H1 (cell line): ENCODE measurements at regions not wholly inside any gene's neighbourhood (a gene's known extent, or its start where the extent isn't known, plus 50 kb on each side); places are given as distances from the start of the nearest gene placed in this dataset.

Experiments used
- CTCF ChIA-PET: fragments of 300-600 bp; sonication (Branson Sonifier 250); formaldehyde crosslinking; loops from one replicate; lab custom pipeline; 2021; ENCODE audit not compliant: partially characterized antibody; lab: Charles Lee
- POLR2A ChIA-PET: fragments of 300-600 bp; sonication (Branson Sonifier 250); formaldehyde crosslinking; loops from one replicate; lab custom pipeline; 2021; ENCODE audit warnings: inconsistent platforms; ENCODE audit not compliant: partially characterized antibody; lab: Charles Lee
- DNase-seq, 2 experiments: peaks; one replicate each; pipeline versions ENCODE4 v3.0.0 to v3.0.0-alpha.2; 2010 to 2022; ENCODE audit warnings: low spot score in 2 of 2, low read depth in 1 of 2, mixed read lengths in 1 of 2
- FAIRE-seq: peaks from 2 replicates; lab custom pipeline; 2011; peaks lifted over from hg19 to GRCh38; lab: Jason Lieb, UNC
- H2AFZ ChIP-seq: 2 replicates; pipeline ENCODE4 v1.8.1; 2012; ENCODE audit warnings: low read length, inconsistent platforms
- H2AK5ac ChIP-seq: 2 replicates; pipeline ENCODE4 v1.6.1; 2013; ENCODE audit warnings: low read depth, low read length
- H2BK120ac ChIP-seq: replicated peaks from 2 replicates; pipeline ENCODE3; 2013; ENCODE audit warnings: low read depth, low read length, inconsistent platforms
- H2BK12ac ChIP-seq: 2 replicates; pipeline ENCODE4 v1.6.1; 2013; ENCODE audit warnings: low read depth, low read length
- H2BK15ac ChIP-seq: 2 replicates; pipeline ENCODE4 v1.6.1; 2013; ENCODE audit warnings: low read length
- H2BK20ac ChIP-seq: 2 replicates; pipeline ENCODE4 v1.6.1; 2013; ENCODE audit warnings: low read length
- H2BK5ac ChIP-seq: 2 replicates; pipeline ENCODE4 v1.6.1; 2013; ENCODE audit warnings: low read depth, low read length
- H3K14ac ChIP-seq: 2 replicates; pipeline ENCODE4 v1.6.1; 2013; ENCODE audit warnings: inconsistent platforms; ENCODE audit not compliant: insufficient read length
- H3K18ac ChIP-seq: 2 replicates; pipeline ENCODE4 v1.6.1; 2013; ENCODE audit warnings: low read length; ENCODE audit errors: extremely low read depth
- H3K23ac ChIP-seq: 2 replicates; pipeline ENCODE4 v1.6.1; 2013; ENCODE audit warnings: inconsistent platforms; ENCODE audit not compliant: insufficient read length
- H3K23me2 ChIP-seq: 2 replicates; pipeline ENCODE4 v1.6.1; 2013; ENCODE audit warnings: low read depth, low read length
- H3K27ac ChIP-seq: 2 replicates; pipeline ENCODE4 v1.6.1; 2011; ENCODE audit warnings: low read depth, low read length, inconsistent platforms
- H3K27me3 ChIP-seq, 4 experiments: replicated peaks in 1 of 4; 1 replicate in 1 of 4; 2 replicates in 3 of 4; pipeline versions ENCODE4 v1.6.1 to v1.8.1; 2011 to 2013; ENCODE audit warnings: low read length in 3 of 4, mild to moderate bottlenecking in 3 of 4, inconsistent platforms in 2 of 4, mixed read lengths in 2 of 4, moderate library complexity in 1 of 4; ENCODE audit not compliant: control insufficient read depth in 3 of 4, insufficient read depth in 3 of 4; ENCODE audit errors: extremely low read depth in 1 of 4
- H3K36me3 ChIP-seq, 4 experiments: 2 replicates each; pipeline versions ENCODE4 v1.6.1 to v1.8.1; 2011 to 2013; ENCODE audit warnings: mild to moderate bottlenecking in 4 of 4, low read length in 3 of 4, moderate library complexity in 2 of 4, control low read depth in 1 of 4, inconsistent platforms in 1 of 4; ENCODE audit not compliant: insufficient read depth in 4 of 4, control insufficient read depth in 2 of 4
- H3K4ac ChIP-seq: replicated peaks from 2 replicates; pipeline ENCODE3; 2013; ENCODE audit warnings: low read length, low read depth, mixed read lengths, inconsistent platforms; ENCODE audit not compliant: insufficient read length
- H3K4me1 ChIP-seq, 4 experiments: replicated peaks in 1 of 4; 1 replicate in 1 of 4; 2 replicates in 3 of 4; pipeline versions ENCODE4 v1.6.1 to v1.8.1; 2011 to 2013; ENCODE audit warnings: low read length in 3 of 4, inconsistent platforms in 2 of 4, mixed read lengths in 1 of 4; ENCODE audit not compliant: insufficient read depth in 4 of 4, control insufficient read depth in 3 of 4
- H3K4me2 ChIP-seq, 2 experiments: 2 replicates each; pipeline versions ENCODE4 v1.6.1 to v1.8.1; 2011 to 2013; ENCODE audit warnings: low read depth in 2 of 2, low read length in 2 of 2, control low read depth in 1 of 2, inconsistent platforms in 1 of 2, mild to moderate bottlenecking in 1 of 2; ENCODE audit not compliant: insufficient read depth in 1 of 2
- H3K4me3 ChIP-seq, 4 experiments: fragments of 200-600, 300-600 bp in 1 of 4; sonication (generic), shearing (Covaris generic), sonication (Bioruptor Twin) in 1 of 4; 2 replicates each; pipeline versions ENCODE4 v1.5.1 to v1.8.1; 2011 to 2016; ENCODE audit warnings: low read length in 4 of 4, low read depth in 3 of 4, control low read depth in 2 of 4, inconsistent platforms in 2 of 4, mild to moderate bottlenecking in 2 of 4, mixed read lengths in 1 of 4, moderate library complexity in 1 of 4; ENCODE audit not compliant: insufficient read depth in 2 of 4; ENCODE audit errors: extremely low read depth in 1 of 4
- H3K56ac ChIP-seq: replicated peaks from 2 replicates; pipeline ENCODE3; 2013; ENCODE audit warnings: low read depth, mild to moderate bottlenecking, mixed read lengths, low read length, inconsistent platforms; ENCODE audit not compliant: insufficient read length
- H3K79me1 ChIP-seq: 2 replicates; pipeline ENCODE4 v1.6.1; 2013; ENCODE audit warnings: low read depth, low read length, control low read depth
- H3K79me2 ChIP-seq, 2 experiments: 2 replicates each; pipeline versions ENCODE4 v1.6.1 to v1.8.1; 2012 to 2013; ENCODE audit warnings: low read length in 2 of 2, mild to moderate bottlenecking in 2 of 2, inconsistent platforms in 1 of 2; ENCODE audit not compliant: insufficient read depth in 2 of 2, control insufficient read depth in 1 of 2
- H3K9ac ChIP-seq, 4 experiments: replicated peaks in 1 of 4; 1 replicate in 1 of 4; 2 replicates in 3 of 4; pipeline versions ENCODE4 v1.6.1 to v1.8.1; 2011 to 2013; ENCODE audit warnings: low read depth in 3 of 4, low read length in 3 of 4, control low read depth in 2 of 4, mild to moderate bottlenecking in 2 of 4, moderate library complexity in 2 of 4, inconsistent platforms in 1 of 4; ENCODE audit errors: extremely low read depth in 1 of 4
- H3K9me3 ChIP-seq, 2 experiments: 2 replicates each; pipeline versions ENCODE4 v1.6.1 to v1.8.1; 2012 to 2013; ENCODE audit warnings: mild to moderate bottlenecking in 2 of 2, moderate library complexity in 2 of 2, control low read depth in 1 of 2, inconsistent platforms in 1 of 2, low read depth in 1 of 2, low read length in 1 of 2, mixed read lengths in 1 of 2; ENCODE audit not compliant: insufficient read depth in 2 of 2
- H4K20me1 ChIP-seq, 2 experiments: replicated peaks in 1 of 2; 2 replicates each; pipeline versions ENCODE3 to v1.8.1; 2011 to 2013; ENCODE audit warnings: inconsistent platforms in 2 of 2, low read length in 2 of 2, mild to moderate bottlenecking in 1 of 2; ENCODE audit not compliant: insufficient read depth in 2 of 2, control insufficient read depth in 1 of 2
- H4K5ac ChIP-seq: 2 replicates; pipeline ENCODE4 v1.6.1; 2013; ENCODE audit warnings: low read length, low read depth, mixed read lengths, inconsistent platforms; ENCODE audit not compliant: insufficient read length
- H4K8ac ChIP-seq: 2 replicates; pipeline ENCODE4 v1.8.0; 2013; ENCODE audit warnings: mild to moderate bottlenecking, moderate library complexity, low read length, inconsistent platforms; ENCODE audit not compliant: insufficient read depth; ENCODE audit errors: extremely low read depth
- H4K91ac ChIP-seq: replicated peaks from 2 replicates; pipeline ENCODE3; 2013; ENCODE audit warnings: low read length, mixed read lengths, inconsistent platforms; ENCODE audit not compliant: insufficient read length
- BCL11A ChIP-seq, 2 experiments: IDR thresholded peaks; one replicate each; pipeline ENCODE4 v1.6.1; 2011; ENCODE audit warnings: low read depth in 2 of 2, low read length in 2 of 2, mild to moderate bottlenecking in 2 of 2
- BRCA1 ChIP-seq: IDR thresholded peaks from 2 replicates; pipeline ENCODE4 v1.6.1; 2012; ENCODE audit warnings: low read depth, low read length, improper control_type of control experiment
- CBX8 ChIP-seq: fragments of 300-800, 300-1000 bp; sonication (generic); IDR thresholded peaks from 2 replicates; pipeline ENCODE4 v1.7.1; 2016; ENCODE audit warnings: low read depth, low read length, borderline replicate concordance
- CEBPB ChIP-seq: IDR thresholded peaks from 2 replicates; pipeline ENCODE4 v1.6.1; 2012; ENCODE audit warnings: low read depth, low read length
- CHD2 ChIP-seq: IDR thresholded peaks from 2 replicates; pipeline ENCODE4 v1.6.1; 2012; ENCODE audit warnings: low read length, improper control_type of control experiment
- JUN ChIP-seq: IDR thresholded peaks from 2 replicates; pipeline ENCODE4 v1.6.1; 2011; ENCODE audit warnings: low read depth, mild to moderate bottlenecking, improper control_type of control experiment, low read length
- MAFK ChIP-seq: IDR thresholded peaks from 2 replicates; pipeline ENCODE4 v1.6.1; 2012; ENCODE audit warnings: low read depth, mild to moderate bottlenecking, improper control_type of control experiment, low read length
- SIN3A ChIP-seq, 2 experiments: IDR thresholded peaks in 1 of 2; conservative IDR thresholded peaks in 1 of 2; 2 replicates each; pipeline ENCODE4 v1.6.1; 2011 to 2012; ENCODE audit warnings: low read length in 2 of 2, improper control_type of control experiment in 1 of 2, low read depth in 1 of 2, mild to moderate bottlenecking in 1 of 2
- SP2 ChIP-seq: IDR thresholded peaks from 2 replicates; pipeline ENCODE4 v1.6.1; 2012; ENCODE audit warnings: mild to moderate bottlenecking, low read length, inconsistent platforms
- YY1 ChIP-seq: IDR thresholded peaks from 2 replicates; pipeline ENCODE4 v1.6.1; 2011; ENCODE audit warnings: low read depth, mild to moderate bottlenecking, low read length
- WGBS, 2 experiments: shearing (Covaris generic) in 1 of 2; methylation state at CpG; one replicate each; pipeline versions ENCODE4 v1.1.6 to v1.1.7; 2013 to 2015; ENCODE audit warnings: low lambda C conversion rate in 2 of 2, mixed read lengths in 2 of 2, inconsistent platforms in 1 of 2, low coverage in 1 of 2, missing lambda C conversion rate in 1 of 2; ENCODE audit not compliant: insufficient replicate concordance in 2 of 2, insufficient coverage in 1 of 2, insufficient read length in 1 of 2; ENCODE audit errors: extremely low coverage in 1 of 2, missing lambda C conversion rate in 1 of 2; 5-methylcytosine and 5-hydroxymethylcytosine counted together
- TF ChIP-seq, protein P1 (sequence below): IDR thresholded peaks from 2 replicates; pipeline ENCODE4 v1.6.1; 2011; ENCODE audit warnings: low read length, improper control_type of control experiment
- TF ChIP-seq, protein P2 (sequence below): IDR thresholded peaks from 2 replicates; pipeline ENCODE4 v1.6.1; 2011; ENCODE audit warnings: low read depth, mild to moderate bottlenecking, low read length; ENCODE audit not compliant: insufficient read depth

DNA sequence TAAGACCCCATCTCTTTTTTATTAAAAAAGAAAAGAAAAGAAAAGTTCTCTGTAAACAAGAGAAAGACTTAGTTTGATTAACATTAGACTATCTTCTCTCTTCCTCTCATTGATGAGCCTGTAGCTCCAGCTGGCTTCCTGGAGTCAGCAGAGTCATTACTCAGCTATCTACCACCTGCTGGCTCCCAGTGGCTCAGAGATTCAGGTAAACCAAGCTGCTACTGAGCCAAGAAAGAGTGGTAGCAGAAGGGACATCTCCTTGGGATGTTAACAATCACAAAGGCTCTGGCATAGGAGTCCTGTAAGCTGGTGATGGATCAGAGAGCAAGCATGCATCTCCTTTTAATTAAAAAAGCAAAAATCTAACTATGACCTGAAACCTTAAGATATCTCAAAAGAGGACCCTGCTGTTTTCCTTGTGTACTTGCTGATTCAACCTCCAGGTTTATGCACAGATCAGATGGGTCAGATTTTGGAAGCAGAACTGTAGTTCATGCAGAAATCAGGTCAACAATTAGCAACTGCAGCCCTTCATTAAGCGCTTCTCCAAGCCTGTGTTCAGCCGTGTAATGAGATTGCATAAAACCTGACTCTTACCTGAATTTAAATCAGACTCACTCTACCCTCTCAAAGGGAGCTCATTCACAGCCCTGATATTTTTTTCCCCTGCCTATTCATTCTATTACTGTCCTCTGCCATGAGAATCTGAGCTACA is 225.8 kb downstream of the RNF152 start:
- CTCF ChIA-PET: interaction anchor here (0.6 to 1.4 kb wide), 4 partner anchors 50 to 188 kb away, joined by 3 read pairs; no protein-coding TSS in a partner anchor
- no peak for FAIRE-seq
- no peak for TF ChIP-seq CEBPB
- no peak for TF ChIP-seq BCL11A (IDR thresholded peaks at IDR 0.05; ENCODE audit: low read depth in 2 of 2, low read length in 2 of 2)
- TF ChIP-seq JUN: no peak
- TF ChIP-seq CHD2: no peak
- TF ChIP-seq MAFK: no peak
- TF ChIP-seq, protein P1, sequence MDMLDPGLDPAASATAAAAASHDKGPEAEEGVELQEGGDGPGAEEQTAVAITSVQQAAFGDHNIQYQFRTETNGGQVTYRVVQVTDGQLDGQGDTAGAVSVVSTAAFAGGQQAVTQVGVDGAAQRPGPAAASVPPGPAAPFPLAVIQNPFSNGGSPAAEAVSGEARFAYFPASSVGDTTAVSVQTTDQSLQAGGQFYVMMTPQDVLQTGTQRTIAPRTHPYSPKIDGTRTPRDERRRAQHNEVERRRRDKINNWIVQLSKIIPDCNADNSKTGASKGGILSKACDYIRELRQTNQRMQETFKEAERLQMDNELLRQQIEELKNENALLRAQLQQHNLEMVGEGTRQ: no peak
- no peak for TF ChIP-seq YY1
- TF ChIP-seq SP2: no peak
- TF ChIP-seq BRCA1: no peak
- TF ChIP-seq CBX8: no peak
- TF ChIP-seq, protein P2, sequence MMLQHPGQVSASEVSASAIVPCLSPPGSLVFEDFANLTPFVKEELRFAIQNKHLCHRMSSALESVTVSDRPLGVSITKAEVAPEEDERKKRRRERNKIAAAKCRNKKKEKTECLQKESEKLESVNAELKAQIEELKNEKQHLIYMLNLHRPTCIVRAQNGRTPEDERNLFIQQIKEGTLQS: no peak
- TF ChIP-seq SIN3A (conservative IDR thresholded peaks at IDR 0.05 in 1 of 2, IDR thresholded peaks at IDR 0.05 in 1 of 2; ENCODE audit: low read depth in 1 of 2, low read length in 2 of 2): no peak

More for the DNA sequence above, 225.8 kb downstream of the RNF152 start:
- Histone ChIP-seq H4K8ac (no peak overlapping the region), H3K79me2 (no peaks in the 10 kb centered on the region), H3K4me1 (peaks cover 0 to 15% (median 11%) of the 10 kb centered on the region in 4 experiments; a peak in 6 of 7 replicates), H3K4me2 (no peak overlapping the region), H3K18ac (no peak overlapping the region), H3K4me3 (no peak overlapping the region), H3K9me3 (peaks cover under 1 to 3% of the 10 kb centered on the region in 2 experiments; a peak in 2 of 4 replicates), H3K27me3 (no peaks in the 10 kb centered on the region), H3K36me3 (no peaks in the 10 kb centered on the region; a peak in 1 of 8 replicates), H2BK20ac (0 out of 2 replicates have a peak overlapping the region, but pooled peaks have one; percentile 51), H3K27ac (no peak overlapping the region), H3K23me2 (no peaks in the 10 kb centered on the region), H2BK5ac (no peak overlapping the region), H3K14ac (no peak overlapping the region), H3K9ac (no peak overlapping the region), H4K20me1 (no peaks in the 10 kb centered on the region), H2BK120ac (no peak overlapping the region), H3K79me1 (no peaks in the 10 kb centered on the region), H2BK12ac (no peak overlapping the region), H2AK5ac (no peak overlapping the region), H4K91ac (no peak overlapping the region), H4K5ac (no peak overlapping the region), H3K4ac (no peak overlapping the region), H2AFZ (no peak overlapping the region), H3K56ac (no peak overlapping the region), H2BK15ac (no peak overlapping the region), H3K23ac (no peak overlapping the region)
- 94% methylated on average over 2 of the region's 2 CpGs; no CpG with 5 or more reads in 1 of the 2 experiments for WGBS, 2 experiments
- DNase-seq: no peak
- POLR2A ChIA-PET: no interaction called here
